Endothelial cell of umbilical vein (primary cell): ENCODE measurements at regions not wholly inside any gene's neighbourhood (a gene's known extent, or its start where the extent isn't known, plus 50 kb on each side); places are given as distances from the start of the nearest gene placed in this dataset.

Source experiments
- CTCF ChIP-seq, 2 donors: IDR thresholded peaks; 1 replicate in 1 of 2; 2 replicates in 1 of 2; pipeline ENCODE4 v1.5.1; 2011; ENCODE audit warnings: low read length in 2 of 2, mild to moderate bottlenecking in 2 of 2, moderate library complexity in 2 of 2, control low read depth in 1 of 2, inconsistent platforms in 1 of 2, low read depth in 1 of 2; ENCODE audit not compliant: insufficient read depth in 1 of 2; ENCODE audit errors: extremely low read depth in 1 of 2
- EZH2 ChIP-seq: IDR thresholded peaks from 2 replicates; pipeline ENCODE4 v1.6.1; 2012; ENCODE audit warnings: borderline replicate concordance, low read depth, mild to moderate bottlenecking, moderate library complexity, low read length, inconsistent platforms; ENCODE audit not compliant: severe bottlenecking
- FOS ChIP-seq: IDR thresholded peaks from 2 replicates; pipeline ENCODE4 v1.6.1; 2011; ENCODE audit warnings: mild to moderate bottlenecking, low read length, moderate library complexity, borderline replicate concordance; ENCODE audit not compliant: insufficient read depth
- GATA2 ChIP-seq: IDR thresholded peaks from 2 replicates; pipeline ENCODE4 v1.7.0; 2011; ENCODE audit warnings: low read depth, mild to moderate bottlenecking, moderate library complexity, mixed read lengths, low read length; ENCODE audit not compliant: insufficient read length, insufficient read depth
- JUN ChIP-seq: IDR thresholded peaks from 2 replicates; pipeline ENCODE4 v1.6.1; 2011; ENCODE audit warnings: borderline replicate concordance, low read depth; ENCODE audit not compliant: insufficient read length, insufficient read depth
- MYC ChIP-seq: IDR thresholded peaks from one replicate; pipeline ENCODE4 v1.6.1; 2011; ENCODE audit warnings: mild to moderate bottlenecking, low read depth, low read length
- POLR2A ChIP-seq: IDR thresholded peaks from 2 replicates; pipeline ENCODE4 v1.6.1; 2012; ENCODE audit warnings: low read depth, mild to moderate bottlenecking, control low read depth, low read length
- POLR2AphosphoS5 ChIP-seq: IDR thresholded peaks from 2 replicates; pipeline ENCODE4 v1.6.1; 2012; ENCODE audit warnings: low read depth, mild to moderate bottlenecking, control low read depth, low read length, moderate library complexity; ENCODE audit not compliant: insufficient read depth
- TF ChIP-seq, protein P1 (sequence below): IDR thresholded peaks from 2 replicates; pipeline ENCODE4 v1.6.1; 2011; ENCODE audit not compliant: insufficient read depth, insufficient read length

DNA sequence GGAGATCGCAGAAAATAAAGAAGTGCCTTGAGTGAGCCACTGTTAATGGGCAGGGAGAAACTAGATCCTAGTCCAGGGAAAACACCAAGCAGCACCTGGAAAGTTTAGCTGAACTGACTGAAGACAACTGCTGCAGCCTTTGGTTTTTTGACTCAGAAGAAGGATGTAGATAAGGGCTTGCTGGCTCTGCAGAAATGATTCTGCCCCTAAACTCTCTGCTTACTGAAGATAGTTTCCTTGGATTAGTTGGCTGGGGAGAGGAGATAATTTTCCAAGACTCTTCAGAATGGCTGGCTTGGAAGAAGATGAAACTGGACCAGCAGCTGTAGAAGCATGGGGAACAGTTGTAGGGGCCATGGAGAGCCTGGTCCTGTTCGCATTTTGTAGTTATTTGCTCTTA, 471.8 kb downstream of the KDM4C start:
- TF ChIP-seq, protein P1, sequence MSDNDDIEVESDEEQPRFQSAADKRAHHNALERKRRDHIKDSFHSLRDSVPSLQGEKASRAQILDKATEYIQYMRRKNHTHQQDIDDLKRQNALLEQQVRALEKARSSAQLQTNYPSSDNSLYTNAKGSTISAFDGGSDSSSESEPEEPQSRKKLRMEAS: no peak
- TF ChIP-seq CTCF (IDR thresholded peaks at IDR 0.05; ENCODE audit: extremely low read depth in 1 of 2, insufficient read depth in 1 of 2, low read depth in 1 of 2, low read length in 2 of 2): no peak
- TF ChIP-seq POLR2AphosphoS5: no peak
- TF ChIP-seq POLR2A: no peak
- no peak for TF ChIP-seq EZH2
- TF ChIP-seq MYC: no peak
- TF ChIP-seq GATA2: no peak
- TF ChIP-seq FOS: no peak
- TF ChIP-seq JUN: no peak
